ENCODE measurements at regions not wholly inside any gene's neighbourhood (a gene's known extent, or its start where the extent isn't known, plus 50 kb on each side); places are given as distances from the start of the nearest gene placed in this dataset.

GRCh38 chr1:55466921-55467320, 251.8 kb upstream of the USP24 start:
- H3K27ac Mint-ChIP-seq, result no peak overlapping the region
- H3K9me3 Mint-ChIP-seq, result no peaks in the 10 kb centered on the region
- WGBS (ENCODE audit: insufficient coverage), result 95% methylated on average over 2 of the region's 2 CpGs
- H3K27ac ChIP-seq (ENCODE audit: low read length), result no peak overlapping the region
- no peaks in the 10 kb centered on the region for H3K36me3 ChIP-seq (ENCODE audit: control insufficient read depth, insufficient read depth, low read length)
- ATAC-seq (no peak), DNase-seq (no peak)
- no peak for TF ChIP-seq CTCF (IDR thresholded peaks at IDR 0.05)
- no peaks in the 10 kb centered on the region for H3K9me3 ChIP-seq (ENCODE audit: control insufficient read depth, insufficient read depth, low read length)
- no peaks in the 10 kb centered on the region for H3K4me1 Mint-ChIP-seq
- no peaks in the 10 kb centered on the region for H3K4me1 ChIP-seq (ENCODE audit: control insufficient read depth, insufficient read depth, low read length)
- H3K4me3 Mint-ChIP-seq, result no peak overlapping the region
- peaks cover 0 to 2% of the 10 kb centered on the region in 2 donors for H3K27me3 Mint-ChIP-seq (ENCODE audit: low read depth in 2 of 2)
- H3K27me3 ChIP-seq (ENCODE audit: control insufficient read depth, insufficient read depth, low read length), result no peaks in the 10 kb centered on the region
- no peak overlapping the region for H3K4me3 ChIP-seq (ENCODE audit: low read length)
- intact Hi-C loops (cut with micrococcal nuclease), result no loop called here
- no peaks in the 10 kb centered on the region for H3K36me3 Mint-ChIP-seq

GRCh38 chr1:55466373-55466772, 251.2 kb upstream of the USP24 start:
- Mint-ChIP-seq H3K4me1 (no peaks in the 10 kb centered on the region), H3K27ac (no peak overlapping the region), H3K9me3 (no peaks in the 10 kb centered on the region), H3K27me3 (ENCODE audit: low read depth in 2 of 2) (peaks cover 0 to 2% of the 10 kb centered on the region in 2 donors), H3K36me3 (no peaks in the 10 kb centered on the region), H3K4me3 (no peak overlapping the region)
- 71% methylated on average over 1 of the region's 1 CpG for WGBS (ENCODE audit: insufficient coverage)
- H3K36me3 ChIP-seq (ENCODE audit: control insufficient read depth, insufficient read depth, low read length), result no peaks in the 10 kb centered on the region
- H3K4me1 ChIP-seq (ENCODE audit: control insufficient read depth, insufficient read depth, low read length), result no peaks in the 10 kb centered on the region
- H3K27ac ChIP-seq (ENCODE audit: low read length), result no peak overlapping the region
- no peak overlapping the region for H3K4me3 ChIP-seq (ENCODE audit: low read length)
- DNase-seq, result no peak
- intact Hi-C loops (cut with micrococcal nuclease), result no loop called here
- H3K27me3 ChIP-seq (ENCODE audit: control insufficient read depth, insufficient read depth, low read length), result no peaks in the 10 kb centered on the region
- no peak for ATAC-seq
- TF ChIP-seq CTCF (IDR thresholded peaks at IDR 0.05), result no peak
- no peaks in the 10 kb centered on the region for H3K9me3 ChIP-seq (ENCODE audit: control insufficient read depth, insufficient read depth, low read length)

GRCh38 chr1:55464550-55464949, 249.4 kb upstream of the USP24 start:
- Histone ChIP-seq H3K27me3 (ENCODE audit: control insufficient read depth, insufficient read depth, low read length) (no peaks in the 10 kb centered on the region), H3K4me1 (ENCODE audit: control insufficient read depth, insufficient read depth, low read length) (no peaks in the 10 kb centered on the region)
- WGBS (ENCODE audit: insufficient coverage), result 86% methylated on average over 1 of the region's 1 CpG

More at GRCh38 chr1:55464550-55464949, 249.4 kb upstream of the USP24 start:
- H3K4me3 ChIP-seq (ENCODE audit: low read length), result no peak overlapping the region
- intact Hi-C loops (cut with micrococcal nuclease), result no loop called here
- DNase-seq (no peak), ATAC-seq (no peak)
- no peak for TF ChIP-seq CTCF (IDR thresholded peaks at IDR 0.05)
- no peak overlapping the region for H3K27ac ChIP-seq (ENCODE audit: low read length)
- Mint-ChIP-seq H3K27me3 (ENCODE audit: low read depth in 2 of 2) (no peaks in the 10 kb centered on the region), H3K4me3 (no peak overlapping the region), H3K27ac (no peak overlapping the region), H3K9me3 (no peaks in the 10 kb centered on the region), H3K36me3 (no peaks in the 10 kb centered on the region), H3K4me1 (no peaks in the 10 kb centered on the region)
- H3K36me3 ChIP-seq (ENCODE audit: control insufficient read depth, insufficient read depth, low read length), result no peaks in the 10 kb centered on the region
- no peaks in the 10 kb centered on the region for H3K9me3 ChIP-seq (ENCODE audit: control insufficient read depth, insufficient read depth, low read length)
